ENCODE measurements at regions not wholly inside any gene's neighbourhood (a gene's known extent, or its start where the extent isn't known, plus 50 kb on each side); places are given as distances from the start of the nearest gene placed in this dataset.

GRCh38 chr14:48454887-48455286, 779.5 kb upstream of the MDGA2 start:
- ATAC-seq (ENCODE audit: low FRiP score): no peak
- DNase-seq (ENCODE audit: low spot score): no peak
- no peak for TF ChIP-seq CTCF (IDR thresholded peaks at IDR 0.05)

GRCh38 chr14:48452437-48452995, 777.1 kb upstream of the MDGA2 start:
- ATAC-seq (ENCODE audit: low FRiP score) (no peak), DNase-seq (ENCODE audit: low spot score) (no peak)
- TF ChIP-seq CTCF (IDR thresholded peaks at IDR 0.05): no peak

- no peak for ATAC-seq (ENCODE audit: low FRiP score)
- no peak for TF ChIP-seq CTCF (IDR thresholded peaks at IDR 0.05)
- no peak for DNase-seq (ENCODE audit: low spot score)
These were observed 759.8 kb upstream of the MDGA2 start for GRCh38 chr14:48435221-48435620.

GRCh38 chr14:48430805-48431204, 755.4 kb upstream of the MDGA2 start:
- DNase-seq (ENCODE audit: low spot score): no peak
- ATAC-seq (ENCODE audit: low FRiP score): no peak
- no peak for TF ChIP-seq CTCF (IDR thresholded peaks at IDR 0.05)

GRCh38 chr14:48429512-48429911, 754.1 kb upstream of the MDGA2 start:
- no peak for DNase-seq (ENCODE audit: low spot score)
- no peak for ATAC-seq (ENCODE audit: low FRiP score)
- no peak for TF ChIP-seq CTCF (IDR thresholded peaks at IDR 0.05)

GRCh38 chr14:48417715-48418500, 742.5 kb upstream of the MDGA2 start:
- no peak for TF ChIP-seq CTCF (IDR thresholded peaks at IDR 0.05)
- ATAC-seq (ENCODE audit: low FRiP score): no peak
- DNase-seq (ENCODE audit: low spot score): no peak

GRCh38 chr14:48401321-48401720, 725.9 kb upstream of the MDGA2 start:
- DNase-seq (ENCODE audit: low spot score) (no peak), ATAC-seq (ENCODE audit: low FRiP score) (no peak)
- no peak for TF ChIP-seq CTCF (IDR thresholded peaks at IDR 0.05)
